Mesenchymal stem cell (in vitro differentiated cells and primary cell): ENCODE measurements at regions not wholly inside any gene's neighbourhood (a gene's known extent, or its start where the extent isn't known, plus 50 kb on each side); places are given as distances from the start of the nearest gene placed in this dataset.

Experiments used
- DNase-seq: peaks from one replicate; pipeline ENCODE4 v3.0.0-alpha.2; 2013
- H2AFZ ChIP-seq: one replicate; pipeline ENCODE4 v1.6.1; 2013; ENCODE audit warnings: low read depth, mild to moderate bottlenecking, control low read depth, inconsistent platforms, low read length, moderate library complexity
- H2AK5ac ChIP-seq: 2 replicates; pipeline ENCODE4 v1.6.1; 2013; ENCODE audit warnings: low read length, moderate library complexity, mild to moderate bottlenecking, inconsistent platforms; ENCODE audit not compliant: severe bottlenecking
- H2BK120ac ChIP-seq: one replicate; pipeline ENCODE4 v1.6.1; 2013; ENCODE audit warnings: low read depth, mild to moderate bottlenecking, inconsistent platforms, low read length, moderate library complexity
- H2BK12ac ChIP-seq, 2 experiments: one replicate each; pipeline ENCODE4 v1.6.1; 2013; ENCODE audit warnings: inconsistent platforms in 2 of 2, low read length in 2 of 2, mild to moderate bottlenecking in 2 of 2, moderate library complexity in 2 of 2, control low read depth in 1 of 2
- H2BK15ac ChIP-seq: one replicate; pipeline ENCODE4 v1.6.1; 2013; ENCODE audit warnings: mild to moderate bottlenecking, low read depth, inconsistent platforms; ENCODE audit not compliant: poor library complexity, severe bottlenecking
- H2BK5ac ChIP-seq: 2 replicates; pipeline ENCODE4 v1.6.1; 2013; ENCODE audit warnings: low read depth, mild to moderate bottlenecking, low read length, control low read depth, inconsistent platforms; ENCODE audit not compliant: poor library complexity, severe bottlenecking
- H3K14ac ChIP-seq, 2 experiments: one replicate each; pipeline ENCODE4 v1.6.1; 2013; ENCODE audit warnings: inconsistent platforms in 2 of 2, low read length in 2 of 2, control low read depth in 1 of 2, mild to moderate bottlenecking in 1 of 2, moderate library complexity in 1 of 2
- H3K18ac ChIP-seq, 2 experiments: one replicate each; pipeline ENCODE4 v1.6.1; 2013; ENCODE audit warnings: inconsistent platforms in 2 of 2, low read length in 2 of 2, control low read depth in 1 of 2, low read depth in 1 of 2, mild to moderate bottlenecking in 1 of 2
- H3K23ac ChIP-seq, 2 experiments: one replicate each; pipeline ENCODE4 v1.6.1; 2013; ENCODE audit warnings: inconsistent platforms in 2 of 2, low read length in 2 of 2, mild to moderate bottlenecking in 2 of 2, moderate library complexity in 2 of 2, control low read depth in 1 of 2
- H3K27ac ChIP-seq: 2 replicates; pipeline ENCODE4 v1.5.1; 2013; ENCODE audit warnings: mild to moderate bottlenecking, moderate library complexity, low read length, control low read depth, inconsistent platforms; ENCODE audit not compliant: poor library complexity, severe bottlenecking
- H3K27me3 ChIP-seq, 2 experiments: 2 replicates each; pipeline versions ENCODE4 v1.6.1 to v1.7.0; 2013; ENCODE audit warnings: low read length in 2 of 2, mild to moderate bottlenecking in 2 of 2, moderate library complexity in 2 of 2, control low read depth in 1 of 2, inconsistent platforms in 1 of 2; ENCODE audit not compliant: control insufficient read depth in 1 of 2, insufficient read depth in 1 of 2
- H3K36me3 ChIP-seq, 2 experiments: 2 replicates each; pipeline versions ENCODE4 v1.6.1 to v1.7.0; 2013; ENCODE audit warnings: low read length in 2 of 2, control low read depth in 1 of 2, inconsistent platforms in 1 of 2, low read depth in 1 of 2, mild to moderate bottlenecking in 1 of 2; ENCODE audit not compliant: insufficient read depth in 2 of 2, control insufficient read depth in 1 of 2
- H3K4ac ChIP-seq, 2 experiments: one replicate each; pipeline ENCODE4 v1.6.1; 2013; ENCODE audit warnings: inconsistent platforms in 2 of 2, low read length in 2 of 2, mild to moderate bottlenecking in 2 of 2, moderate library complexity in 2 of 2, control low read depth in 1 of 2, low read depth in 1 of 2
- H3K4me1 ChIP-seq: 2 replicates; pipeline ENCODE4 v1.6.1; 2013; ENCODE audit warnings: low read depth, low read length, control low read depth; ENCODE audit not compliant: control insufficient read depth, insufficient read depth
- H3K4me2 ChIP-seq: 2 replicates; pipeline ENCODE4 v1.6.1; 2013; ENCODE audit warnings: low read length, mild to moderate bottlenecking, inconsistent platforms; ENCODE audit not compliant: poor library complexity, severe bottlenecking
- H3K4me3 ChIP-seq, 2 experiments: 2 replicates each; pipeline versions ENCODE4 v1.5.1 to v1.7.0; 2013; ENCODE audit warnings: low read length in 2 of 2, mild to moderate bottlenecking in 2 of 2, control low read depth in 1 of 2, low read depth in 1 of 2; ENCODE audit not compliant: insufficient read depth in 1 of 2
- H3K79me1 ChIP-seq: replicated peaks from 2 replicates; pipeline ENCODE4 v1.6.1; 2013; ENCODE audit warnings: mild to moderate bottlenecking, control low read depth, low read length, inconsistent platforms; ENCODE audit not compliant: poor library complexity, severe bottlenecking
- H3K9ac ChIP-seq: 2 replicates; pipeline ENCODE4 v1.7.0; 2013; ENCODE audit warnings: mild to moderate bottlenecking, low read length, moderate library complexity
- H3K9me3 ChIP-seq: 2 replicates; pipeline ENCODE4 v1.7.0; 2013; ENCODE audit warnings: mild to moderate bottlenecking, low read length; ENCODE audit not compliant: control insufficient read depth
- H4K8ac ChIP-seq: one replicate; pipeline ENCODE4 v1.6.1; 2013; ENCODE audit warnings: inconsistent platforms, mild to moderate bottlenecking, low read length, moderate library complexity
- H4K91ac ChIP-seq: one replicate; pipeline ENCODE4 v1.6.1; 2013; ENCODE audit warnings: mild to moderate bottlenecking, low read length, inconsistent platforms
- WGBS: methylation state at CpG from one replicate; pipeline ENCODE4 v1.1.7; 2013; ENCODE audit warnings: mixed read lengths; 5-methylcytosine and 5-hydroxymethylcytosine counted together

DNA sequence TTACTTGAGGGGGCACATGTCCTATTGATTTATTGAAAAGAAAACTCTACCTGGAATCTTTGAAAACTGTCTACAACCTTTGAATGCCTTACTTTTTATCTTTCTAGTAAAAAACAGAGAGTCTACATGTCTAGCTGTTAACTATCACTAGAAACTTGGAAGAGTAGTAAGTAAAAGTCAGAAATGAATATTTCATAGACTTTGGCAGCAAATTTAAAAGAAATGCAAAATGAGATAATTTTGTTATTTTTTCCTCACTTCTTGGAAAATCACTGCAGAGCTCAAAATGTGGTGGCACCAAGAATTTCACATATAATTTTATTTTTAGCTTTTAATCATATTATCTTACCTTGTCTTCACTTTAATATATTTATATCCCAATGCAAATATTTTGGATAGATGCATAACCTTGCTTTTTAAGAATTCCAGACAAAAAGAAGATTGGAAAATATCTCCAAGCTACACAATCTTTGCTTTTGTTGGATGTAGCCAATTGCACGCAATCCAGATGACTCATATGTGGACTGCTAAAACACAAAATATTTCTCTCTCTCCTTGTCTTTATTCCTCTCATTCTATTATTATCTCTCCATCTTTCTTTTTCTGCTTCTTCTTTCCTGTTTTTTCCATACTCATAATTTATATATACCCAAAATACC lies 92.2 kb upstream of the DSEL start:
- Histone ChIP-seq H3K4me3 (peak overlapping the region in 1 of 2 experiments; percentile 34), H2BK120ac (no peak overlapping the region), H3K14ac (no peak overlapping the region), H2AFZ (no peak overlapping the region), H2BK12ac (no peak overlapping the region), H3K18ac (no peak overlapping the region), H3K4ac (no peak overlapping the region), H3K27ac (no peak overlapping the region), H3K79me1 (no peaks in the 10 kb centered on the region), H2BK15ac (no peak overlapping the region), H3K27me3 (no peaks in the 10 kb centered on the region), H3K9ac (peak overlapping the region; percentile 77), H3K4me1 (no peaks in the 10 kb centered on the region), H3K9me3 (peaks cover 10% of the 10 kb centered on the region), H3K23ac (no peak overlapping the region), H2BK5ac (no peak overlapping the region), H4K8ac (no peak overlapping the region), H2AK5ac (no peak overlapping the region), H4K91ac (no peak overlapping the region), H3K4me2 (no peak overlapping the region), H3K36me3 (no peaks in the 10 kb centered on the region)
- peak; percentile 10 for DNase-seq
- 95% methylated on average over 1 of the region's 1 CpG for WGBS

DNA sequence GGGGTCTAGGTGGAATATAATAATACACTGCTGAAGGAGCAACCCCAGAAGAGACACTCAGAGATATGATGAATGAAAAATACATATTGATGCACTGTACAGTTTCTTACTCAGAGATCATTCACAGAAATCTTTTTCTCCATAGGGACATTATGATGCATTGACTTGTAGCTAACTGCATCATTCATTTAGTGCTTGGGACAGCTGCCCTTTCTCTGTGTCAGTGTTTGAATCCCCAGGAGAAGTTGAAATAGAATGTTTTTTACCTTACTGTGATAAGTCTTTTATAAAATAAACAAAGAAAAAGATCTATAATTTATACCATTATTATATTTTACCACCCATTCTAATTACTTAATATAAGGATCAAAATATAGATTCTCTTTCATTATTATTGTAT lies 91.7 kb upstream of the DSEL start:
- no peak overlapping the region for H3K4me2 ChIP-seq

DNA sequence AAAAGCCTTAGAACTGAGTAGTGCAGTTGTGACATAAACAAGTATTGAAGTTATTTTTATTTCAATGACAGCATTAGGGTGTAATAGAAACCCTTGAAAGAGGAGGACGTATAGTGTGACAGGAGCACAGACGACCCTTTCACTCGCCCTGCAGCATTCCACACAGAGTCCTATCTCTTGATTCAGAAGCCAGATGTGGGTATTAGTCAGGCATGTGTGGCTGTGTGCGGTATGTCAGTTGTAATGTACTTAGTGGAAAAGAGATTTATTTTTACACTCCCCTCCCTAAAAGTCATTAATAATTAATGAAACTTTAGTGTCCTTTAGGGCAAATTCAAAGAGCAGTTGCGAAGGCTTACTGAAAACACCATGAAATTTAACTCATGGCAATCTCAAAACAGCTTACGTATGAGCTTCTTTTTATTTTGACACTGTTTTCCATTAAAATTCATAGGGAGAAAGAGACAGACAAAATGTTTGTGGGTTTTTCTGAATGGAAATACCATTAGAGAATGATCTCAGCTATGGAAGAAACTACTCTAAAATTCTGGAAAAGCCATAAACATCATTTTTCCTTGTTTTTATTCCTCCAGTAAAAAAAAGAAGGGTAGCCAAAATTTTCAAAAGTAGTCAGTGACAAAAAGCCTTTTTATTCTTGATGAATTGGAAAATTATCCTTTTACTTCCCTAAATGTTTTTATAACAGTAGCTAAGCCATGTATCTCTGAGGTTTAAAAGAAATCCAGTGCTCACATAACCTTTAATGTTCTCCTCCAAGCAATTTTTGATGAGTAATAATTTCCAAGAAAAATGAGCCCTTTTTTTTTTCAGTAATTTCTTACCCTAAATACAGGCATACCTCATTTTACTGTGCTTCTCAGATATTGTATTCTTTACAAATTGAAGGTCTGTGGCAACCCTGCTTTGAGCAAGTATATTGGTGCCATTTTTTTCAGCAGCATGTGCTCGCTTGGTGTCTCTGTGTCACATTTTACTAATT lies 84.0 kb upstream of the DSEL start:
- Histone ChIP-seq H3K27ac (peak overlapping the region; percentile 84), H3K27me3 (no peaks in the 10 kb centered on the region), H2AK5ac (no peak overlapping the region), H2AFZ (no peak overlapping the region), H3K4ac (no peak overlapping the region), H2BK12ac (no peak overlapping the region), H3K4me3 (no peak overlapping the region), H3K18ac (no peak overlapping the region), H2BK15ac (no peak overlapping the region), H3K36me3 (no peaks in the 10 kb centered on the region), H3K9ac (peak overlapping the region; percentile 25), H3K23ac (no peak overlapping the region), H3K4me1 (peaks cover 3% of the 10 kb centered on the region), H3K4me2 (no peak overlapping the region), H4K8ac (no peak overlapping the region), H3K79me1 (no peaks in the 10 kb centered on the region), H2BK5ac (no peak overlapping the region), H3K9me3 (peaks cover 18% of the 10 kb centered on the region), H2BK120ac (no peak overlapping the region), H3K14ac (no peak overlapping the region), H4K91ac (no peak overlapping the region)
- WGBS: 25% methylated on average over 4 of the region's 7 CpGs
- DNase-seq: peak; percentile 81

More for the DNA sequence above, 91.7 kb upstream of the DSEL start:
- H2BK15ac ChIP-seq: no peak overlapping the region
- H3K27ac ChIP-seq: no peak overlapping the region
- H3K4ac ChIP-seq: no peak overlapping the region
- no peak overlapping the region for H2AK5ac ChIP-seq
- H3K9me3 ChIP-seq: peaks cover 10% of the 10 kb centered on the region
- peak overlapping the region; percentile 77 for H3K9ac ChIP-seq
- H3K4me3 ChIP-seq: peak overlapping the region in 1 of 2 experiments; percentile 34
- H3K36me3 ChIP-seq: no peaks in the 10 kb centered on the region
- H4K8ac ChIP-seq: no peak overlapping the region
- H2AFZ ChIP-seq: no peak overlapping the region
- H4K91ac ChIP-seq: no peak overlapping the region
- no peak overlapping the region for H2BK12ac ChIP-seq
- H3K79me1 ChIP-seq: no peaks in the 10 kb centered on the region
- no peak overlapping the region for H2BK5ac ChIP-seq
- no peak for DNase-seq
- H3K18ac ChIP-seq: no peak overlapping the region
- no peak overlapping the region for H2BK120ac ChIP-seq
- H3K23ac ChIP-seq: no peak overlapping the region
- no peaks in the 10 kb centered on the region for H3K27me3 ChIP-seq
- H3K4me1 ChIP-seq: no peaks in the 10 kb centered on the region
- no peak overlapping the region for H3K14ac ChIP-seq

DNA sequence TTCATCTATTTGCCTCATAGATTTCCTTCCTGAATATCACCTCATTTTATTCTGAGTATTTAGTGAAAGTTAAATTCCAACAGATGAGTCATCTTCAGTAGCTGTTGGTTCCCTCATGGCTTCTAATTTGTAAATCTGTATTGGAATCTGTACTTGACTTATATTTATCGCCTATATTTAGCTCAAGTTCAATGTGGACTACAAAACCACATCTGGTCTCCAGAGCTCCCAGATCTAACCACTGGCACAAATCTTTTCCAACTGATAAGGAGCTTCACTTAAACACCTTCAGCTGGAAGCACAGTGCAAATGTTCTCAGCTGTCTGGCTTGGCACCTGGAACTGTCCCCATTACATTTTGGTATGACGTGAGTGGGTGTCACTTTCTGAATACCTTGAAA lies 82.8 kb upstream of the DSEL start:
- Histone ChIP-seq H3K4me3 (no peak overlapping the region), H3K36me3 (no peaks in the 10 kb centered on the region), H3K4me2 (no peak overlapping the region), H2BK5ac (no peak overlapping the region), H4K8ac (no peak overlapping the region), H3K18ac (no peak overlapping the region), H2BK120ac (no peak overlapping the region), H3K23ac (no peak overlapping the region), H3K9ac (no peak overlapping the region), H3K14ac (no peak overlapping the region), H3K4ac (no peak overlapping the region), H2AK5ac (peak overlapping the region; percentile 93), H3K4me1 (peaks cover 3% of the 10 kb centered on the region), H4K91ac (no peak overlapping the region), H3K27ac (peak overlapping the region; percentile 78), H2BK15ac (no peak overlapping the region), H3K27me3 (no peaks in the 10 kb centered on the region), H2BK12ac (peak overlapping the region in 1 of 2 experiments; percentile 77), H2AFZ (no peak overlapping the region), H3K79me1 (no peaks in the 10 kb centered on the region), H3K9me3 (peaks cover 24% of the 10 kb centered on the region)
- WGBS: 39% methylated on average over 2 of the region's 2 CpGs
- DNase-seq: peak; percentile 48
